HEK293 (cell line): ENCODE measurements at regions not wholly inside any gene's neighbourhood (a gene's known extent, or its start where the extent isn't known, plus 50 kb on each side); places are given as distances from the start of the nearest gene placed in this dataset.
A peak's percentile ranks its signal among the peaks of the same experiment; 100 is the strongest.

Experiments used
- GLI4 ChIP-seq: fragments of 450-650 bp; formaldehyde crosslinking; IDR thresholded peaks from 2 replicates; pipeline ENCODE4 v1.5.1; 2016; ENCODE audit warnings: missing biosample characterization, missing genetic modification characterization
- GLIS1 ChIP-seq: fragments of 450-650 bp; formaldehyde crosslinking; IDR thresholded peaks from 2 replicates; pipeline ENCODE4 v1.5.1; 2016; ENCODE audit warnings: missing biosample characterization, missing genetic modification characterization
- KLF10 ChIP-seq: fragments of 450-650 bp; IDR thresholded peaks from 2 replicates; pipeline ENCODE4 v1.5.1; 2018; ENCODE audit warnings: missing biosample characterization, mild to moderate bottlenecking, missing genetic modification characterization
- KLF7 ChIP-seq: fragments of 450-650 bp; formaldehyde crosslinking; IDR thresholded peaks from 2 replicates; pipeline ENCODE4 v1.5.1; 2016; ENCODE audit warnings: missing biosample characterization, missing genetic modification characterization, borderline replicate concordance
- REPIN1 ChIP-seq: fragments of 450-650 bp; formaldehyde crosslinking; IDR thresholded peaks from 2 replicates; pipeline ENCODE4 v1.5.1; 2017; ENCODE audit warnings: missing biosample characterization, missing genetic modification characterization, low read depth
- SCRT2 ChIP-seq: fragments of 450-650 bp; formaldehyde crosslinking; IDR thresholded peaks from 2 replicates; pipeline ENCODE4 v1.5.1; 2016; ENCODE audit warnings: missing biosample characterization, missing genetic modification characterization
- ZBTB49 ChIP-seq: fragments of 450-650 bp; formaldehyde crosslinking; IDR thresholded peaks from 2 replicates; pipeline ENCODE4 v1.5.1; 2016; ENCODE audit warnings: missing biosample characterization, missing genetic modification characterization, low read depth
- ZBTB6 ChIP-seq: fragments of 450-650 bp; formaldehyde crosslinking; IDR thresholded peaks from 2 replicates; pipeline ENCODE4 v1.5.1; 2017; ENCODE audit warnings: missing biosample characterization, missing genetic modification characterization
- ZFP69B ChIP-seq: fragments of 450-650 bp; formaldehyde crosslinking; IDR thresholded peaks from 2 replicates; pipeline ENCODE4 v1.5.1; 2016; ENCODE audit warnings: missing biosample characterization, missing genetic modification characterization
- ZNF133 ChIP-seq: fragments of 450-650 bp; formaldehyde crosslinking; IDR thresholded peaks from 2 replicates; pipeline ENCODE4 v1.5.1; 2016; ENCODE audit warnings: missing biosample characterization, missing genetic modification characterization
- ZNF157 ChIP-seq: fragments of 450-650 bp; formaldehyde crosslinking; IDR thresholded peaks from 2 replicates; pipeline ENCODE4 v1.5.1; 2016; ENCODE audit warnings: missing biosample characterization, missing genetic modification characterization
- ZNF16 ChIP-seq: fragments of 450-650 bp; formaldehyde crosslinking; IDR thresholded peaks from 2 replicates; pipeline ENCODE4 v1.5.1; 2016; ENCODE audit warnings: low read depth, missing biosample characterization, missing genetic modification characterization
- ZNF2 ChIP-seq: fragments of 450-650 bp; formaldehyde crosslinking; IDR thresholded peaks from 2 replicates; pipeline ENCODE4 v1.5.1; 2016; ENCODE audit warnings: missing biosample characterization, missing genetic modification characterization
- ZNF221 ChIP-seq: fragments of 450-650 bp; formaldehyde crosslinking; IDR thresholded peaks from 2 replicates; pipeline ENCODE4 v1.5.1; 2017; ENCODE audit warnings: missing biosample characterization, missing genetic modification characterization, borderline replicate concordance
- ZNF248 ChIP-seq: fragments of 450-650 bp; formaldehyde crosslinking; IDR thresholded peaks from 2 replicates; pipeline ENCODE4 v1.5.1; 2017; ENCODE audit warnings: missing biosample characterization, missing genetic modification characterization
- ZNF350 ChIP-seq: fragments of 450-650 bp; formaldehyde crosslinking; IDR thresholded peaks from 2 replicates; pipeline ENCODE4 v1.5.0; 2017; ENCODE audit warnings: missing biosample characterization, mild to moderate bottlenecking, missing genetic modification characterization
- ZNF391 ChIP-seq: fragments of 450-650 bp; formaldehyde crosslinking; IDR thresholded peaks from 2 replicates; pipeline ENCODE4 v1.5.1; 2016; ENCODE audit warnings: low read depth, missing biosample characterization, missing genetic modification characterization, borderline replicate concordance
- ZNF423 ChIP-seq: fragments of 450-650 bp; formaldehyde crosslinking; IDR thresholded peaks from 2 replicates; pipeline ENCODE4 v1.5.1; 2016; ENCODE audit warnings: missing biosample characterization, missing genetic modification characterization
- ZNF433 ChIP-seq: fragments of 450-650 bp; formaldehyde crosslinking; IDR thresholded peaks from 2 replicates; pipeline ENCODE4 v1.5.1; 2016; ENCODE audit warnings: missing biosample characterization, missing genetic modification characterization, low read depth
- ZNF530 ChIP-seq: fragments of 450-650 bp; formaldehyde crosslinking; IDR thresholded peaks from 2 replicates; pipeline ENCODE4 v1.5.1; 2016; ENCODE audit warnings: low read depth, missing biosample characterization, missing genetic modification characterization
- ZNF571 ChIP-seq: fragments of 450-650 bp; formaldehyde crosslinking; IDR thresholded peaks from 2 replicates; pipeline ENCODE4 v1.5.0; 2017; ENCODE audit warnings: missing biosample characterization, missing genetic modification characterization
- ZNF658 ChIP-seq: fragments of 450-650 bp; formaldehyde crosslinking; IDR thresholded peaks from 2 replicates; pipeline ENCODE4; 2016; ENCODE audit warnings: missing biosample characterization, missing genetic modification characterization
- ZNF677 ChIP-seq: fragments of 450-650 bp; IDR thresholded peaks from 2 replicates; pipeline ENCODE4 v1.5.0; 2018; ENCODE audit warnings: missing biosample characterization, mild to moderate bottlenecking, missing genetic modification characterization, moderate library complexity
- ZNF704 ChIP-seq: fragments of 450-650 bp; formaldehyde crosslinking; IDR thresholded peaks from 2 replicates; pipeline ENCODE4 v1.5.1; 2016; ENCODE audit warnings: missing biosample characterization, missing genetic modification characterization
- ZNF776 ChIP-seq: fragments of 450-650 bp; formaldehyde crosslinking; IDR thresholded peaks from 2 replicates; pipeline ENCODE4 v1.5.0; 2017; ENCODE audit warnings: missing biosample characterization, missing genetic modification characterization, borderline replicate concordance
- ZNF843 ChIP-seq: fragments of 450-650 bp; formaldehyde crosslinking; IDR thresholded peaks from 2 replicates; pipeline ENCODE4 v1.5.1; 2016; ENCODE audit warnings: missing biosample characterization, missing genetic modification characterization
- ZXDB ChIP-seq: fragments of 450-650 bp; formaldehyde crosslinking; IDR thresholded peaks from 2 replicates; pipeline ENCODE4 v1.5.1; 2016; ENCODE audit warnings: missing biosample characterization, missing genetic modification characterization
- TF ChIP-seq, protein P1 (sequence below): fragments of 450-650 bp; formaldehyde crosslinking; IDR thresholded peaks from 2 replicates; pipeline ENCODE4; 2016; ENCODE audit warnings: missing biosample characterization, missing genetic modification characterization
- TF ChIP-seq, protein P2 (sequence below): fragments of 450-650 bp; formaldehyde crosslinking; IDR thresholded peaks from 2 replicates; pipeline ENCODE4 v1.5.1; 2017; ENCODE audit warnings: missing biosample characterization, missing genetic modification characterization
- TF ChIP-seq, protein P3 (sequence below): fragments of 450-650 bp; formaldehyde crosslinking; IDR thresholded peaks from 2 replicates; pipeline ENCODE4 v1.5.1; 2016; ENCODE audit warnings: missing biosample characterization, missing genetic modification characterization, borderline replicate concordance

GRCh38 chr5:168086104-168086610 lies 205.3 kb upstream of the WWC1 start (continued):
- no peak for TF ChIP-seq ZNF658 (tag by site-specific recombination)
- TF ChIP-seq KLF10 (tag by site-specific recombination): peak; percentile 76
- TF ChIP-seq GLI4 (tag by site-specific recombination): no peak
- no peak for TF ChIP-seq ZNF16 (tag by site-specific recombination)
- TF ChIP-seq ZNF350 (tag by site-specific recombination): no peak
- no peak for TF ChIP-seq ZBTB6
- peak; percentile 57; the same call in 1 of the 2 replicates for TF ChIP-seq ZFP69B (tag by site-specific recombination)
- no peak for TF ChIP-seq ZNF530 (tag by site-specific recombination)
- TF ChIP-seq, protein P1, sequence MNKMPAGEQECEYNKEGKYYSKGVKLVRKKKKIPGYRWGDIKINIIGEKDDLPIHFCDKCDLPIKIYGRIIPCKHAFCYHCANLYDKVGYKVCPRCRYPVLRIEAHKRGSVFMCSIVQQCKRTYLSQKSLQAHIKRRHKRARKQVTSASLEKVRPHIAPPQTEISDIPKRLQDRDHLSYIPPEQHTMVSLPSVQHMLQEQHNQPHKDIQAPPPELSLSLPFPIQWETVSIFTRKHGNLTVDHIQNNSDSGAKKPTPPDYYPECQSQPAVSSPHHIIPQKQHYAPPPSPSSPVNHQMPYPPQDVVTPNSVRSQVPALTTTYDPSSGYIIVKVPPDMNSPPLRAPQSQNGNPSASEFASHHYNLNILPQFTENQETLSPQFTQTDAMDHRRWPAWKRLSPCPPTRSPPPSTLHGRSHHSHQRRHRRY: no peak
- no peak for TF ChIP-seq ZNF433
- TF ChIP-seq ZNF677 (tag by site-specific recombination): no peak
- TF ChIP-seq ZNF571 (tag by site-specific recombination): no peak
- peak; percentile 98 for TF ChIP-seq ZNF843 (tag by site-specific recombination)
- TF ChIP-seq KLF7 (tag by site-specific recombination): peak; percentile 67; the same call in 1 of the 2 replicates
- TF ChIP-seq ZNF221 (tag by site-specific recombination): no peak
- TF ChIP-seq GLIS1 (tag by site-specific recombination): peak; percentile 88
- no peak for TF ChIP-seq ZNF133 (tag by site-specific recombination)
- TF ChIP-seq REPIN1 (tag by site-specific recombination): no peak
- TF ChIP-seq ZNF2: 0 out of 2 replicates have a peak, but pooled peaks have one; percentile 60
- no peak for TF ChIP-seq ZNF704 (tag by site-specific recombination)
- no peak for TF ChIP-seq ZNF157
- TF ChIP-seq, protein P2, sequence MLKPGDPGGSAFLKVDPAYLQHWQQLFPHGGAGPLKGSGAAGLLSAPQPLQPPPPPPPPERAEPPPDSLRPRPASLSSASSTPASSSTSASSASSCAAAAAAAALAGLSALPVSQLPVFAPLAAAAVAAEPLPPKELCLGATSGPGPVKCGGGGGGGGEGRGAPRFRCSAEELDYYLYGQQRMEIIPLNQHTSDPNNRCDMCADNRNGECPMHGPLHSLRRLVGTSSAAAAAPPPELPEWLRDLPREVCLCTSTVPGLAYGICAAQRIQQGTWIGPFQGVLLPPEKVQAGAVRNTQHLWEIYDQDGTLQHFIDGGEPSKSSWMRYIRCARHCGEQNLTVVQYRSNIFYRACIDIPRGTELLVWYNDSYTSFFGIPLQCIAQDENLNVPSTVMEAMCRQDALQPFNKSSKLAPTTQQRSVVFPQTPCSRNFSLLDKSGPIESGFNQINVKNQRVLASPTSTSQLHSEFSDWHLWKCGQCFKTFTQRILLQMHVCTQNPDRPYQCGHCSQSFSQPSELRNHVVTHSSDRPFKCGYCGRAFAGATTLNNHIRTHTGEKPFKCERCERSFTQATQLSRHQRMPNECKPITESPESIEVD (tag by site-specific recombination): peak; percentile 98
- no peak for TF ChIP-seq ZBTB49 (tag by site-specific recombination)
- TF ChIP-seq, protein P3, sequence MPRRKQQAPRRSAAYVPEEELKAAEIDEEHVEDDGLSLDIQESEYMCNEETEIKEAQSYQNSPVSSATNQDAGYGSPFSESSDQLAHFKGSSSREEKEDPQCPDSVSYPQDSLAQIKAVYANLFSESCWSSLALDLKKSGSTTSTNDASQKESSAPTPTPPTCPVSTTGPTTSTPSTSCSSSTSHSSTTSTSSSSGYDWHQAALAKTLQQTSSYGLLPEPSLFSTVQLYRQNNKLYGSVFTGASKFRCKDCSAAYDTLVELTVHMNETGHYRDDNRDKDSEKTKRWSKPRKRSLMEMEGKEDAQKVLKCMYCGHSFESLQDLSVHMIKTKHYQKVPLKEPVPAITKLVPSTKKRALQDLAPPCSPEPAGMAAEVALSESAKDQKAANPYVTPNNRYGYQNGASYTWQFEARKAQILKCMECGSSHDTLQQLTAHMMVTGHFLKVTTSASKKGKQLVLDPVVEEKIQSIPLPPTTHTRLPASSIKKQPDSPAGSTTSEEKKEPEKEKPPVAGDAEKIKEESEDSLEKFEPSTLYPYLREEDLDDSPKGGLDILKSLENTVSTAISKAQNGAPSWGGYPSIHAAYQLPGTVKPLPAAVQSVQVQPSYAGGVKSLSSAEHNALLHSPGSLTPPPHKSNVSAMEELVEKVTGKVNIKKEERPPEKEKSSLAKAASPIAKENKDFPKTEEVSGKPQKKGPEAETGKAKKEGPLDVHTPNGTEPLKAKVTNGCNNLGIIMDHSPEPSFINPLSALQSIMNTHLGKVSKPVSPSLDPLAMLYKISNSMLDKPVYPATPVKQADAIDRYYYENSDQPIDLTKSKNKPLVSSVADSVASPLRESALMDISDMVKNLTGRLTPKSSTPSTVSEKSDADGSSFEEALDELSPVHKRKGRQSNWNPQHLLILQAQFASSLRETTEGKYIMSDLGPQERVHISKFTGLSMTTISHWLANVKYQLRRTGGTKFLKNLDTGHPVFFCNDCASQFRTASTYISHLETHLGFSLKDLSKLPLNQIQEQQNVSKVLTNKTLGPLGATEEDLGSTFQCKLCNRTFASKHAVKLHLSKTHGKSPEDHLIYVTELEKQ: peak; percentile 81; the same call in 1 of the 2 replicates
- TF ChIP-seq ZNF248 (tag by site-specific recombination): no peak
- TF ChIP-seq ZNF391 (tag by site-specific recombination): peak; percentile 87; the same call in 1 of the 2 replicates
- TF ChIP-seq ZNF776: no peak
- TF ChIP-seq ZNF423 (tag by site-specific recombination): no peak
- no peak for TF ChIP-seq SCRT2 (tag by site-specific recombination)
- TF ChIP-seq ZXDB: peak; percentile 92
